ENCODE measurements at regions not wholly inside any gene's neighbourhood (a gene's known extent, or its start where the extent isn't known, plus 50 kb on each side); places are given as distances from the start of the nearest gene placed in this dataset.

- TF ChIP-seq TCF4 (CRISPR knock-in tag; IDR thresholded peaks at IDR 0.05; ENCODE audit: borderline replicate concordance) (no peak), CSRNP3 (CRISPR knock-in tag; IDR thresholded peaks at IDR 0.05) (no peak), ZNF8 (CRISPR knock-in tag; IDR thresholded peaks at IDR 0.05) (no peak), TOX (CRISPR knock-in tag; IDR thresholded peaks at IDR 0.05; ENCODE audit: borderline replicate concordance) (no peak), ZFP3 (CRISPR knock-in tag; IDR thresholded peaks at IDR 0.05) (no peak)
Observed at GRCh38 chr9:93825348-93826115, 129.6 kb downstream of the BARX1 start.
